GM19467 (cell line): ENCODE measurements at regions not wholly inside any gene's neighbourhood (a gene's known extent, or its start where the extent isn't known, plus 50 kb on each side); places are given as distances from the start of the nearest gene placed in this dataset.

Source experiments
- ATAC-seq: cut with Tn5 transposase; IDR thresholded peaks from one replicate; pipeline ENCODE4 v1.9.1; 2021; ENCODE audit warnings: mild to moderate bottlenecking, moderate library complexity; ENCODE audit not compliant: unreplicated experiment

DNA sequence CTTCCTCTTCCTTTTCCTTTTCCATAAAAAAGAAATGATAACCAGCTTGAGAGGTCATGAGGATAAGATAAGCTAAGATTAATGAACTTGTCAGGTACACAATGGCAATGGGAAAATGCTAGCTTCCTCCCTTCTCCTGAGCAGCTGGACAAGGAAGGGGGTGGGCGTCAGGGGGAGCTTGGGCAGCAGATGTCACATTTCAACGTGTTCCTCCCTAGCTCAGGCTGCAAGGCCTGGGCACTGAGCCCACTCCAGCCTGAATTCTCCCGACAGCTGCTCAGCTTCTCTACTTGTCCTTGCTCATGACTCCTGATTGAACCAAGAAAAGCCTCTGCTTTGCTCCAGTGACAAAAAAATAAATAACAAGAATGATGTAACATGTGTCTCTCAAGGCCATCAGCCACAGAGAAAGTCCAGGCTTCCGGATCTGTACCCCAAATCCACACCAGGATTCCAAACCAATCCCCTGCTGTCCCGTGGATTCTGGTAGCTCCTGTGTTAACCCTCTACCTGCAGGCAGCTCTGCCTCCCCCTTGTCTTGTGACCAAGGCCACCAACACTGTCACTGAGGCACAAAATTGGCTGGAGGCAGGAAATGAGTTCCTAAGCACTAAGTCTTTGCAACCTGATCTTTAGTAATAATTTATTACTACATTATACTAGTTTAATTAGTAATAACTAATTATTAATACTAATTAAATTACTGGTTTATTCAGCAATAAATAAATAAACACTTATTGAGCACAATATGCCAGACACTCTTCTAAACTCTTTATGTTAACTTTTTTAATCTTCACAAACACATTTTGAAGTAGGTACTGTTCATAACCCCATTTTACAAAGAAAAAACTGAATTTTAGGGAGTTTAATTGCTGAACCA lies 146.5 kb downstream of the CCDC34 start:
- no peak for ATAC-seq

DNA sequence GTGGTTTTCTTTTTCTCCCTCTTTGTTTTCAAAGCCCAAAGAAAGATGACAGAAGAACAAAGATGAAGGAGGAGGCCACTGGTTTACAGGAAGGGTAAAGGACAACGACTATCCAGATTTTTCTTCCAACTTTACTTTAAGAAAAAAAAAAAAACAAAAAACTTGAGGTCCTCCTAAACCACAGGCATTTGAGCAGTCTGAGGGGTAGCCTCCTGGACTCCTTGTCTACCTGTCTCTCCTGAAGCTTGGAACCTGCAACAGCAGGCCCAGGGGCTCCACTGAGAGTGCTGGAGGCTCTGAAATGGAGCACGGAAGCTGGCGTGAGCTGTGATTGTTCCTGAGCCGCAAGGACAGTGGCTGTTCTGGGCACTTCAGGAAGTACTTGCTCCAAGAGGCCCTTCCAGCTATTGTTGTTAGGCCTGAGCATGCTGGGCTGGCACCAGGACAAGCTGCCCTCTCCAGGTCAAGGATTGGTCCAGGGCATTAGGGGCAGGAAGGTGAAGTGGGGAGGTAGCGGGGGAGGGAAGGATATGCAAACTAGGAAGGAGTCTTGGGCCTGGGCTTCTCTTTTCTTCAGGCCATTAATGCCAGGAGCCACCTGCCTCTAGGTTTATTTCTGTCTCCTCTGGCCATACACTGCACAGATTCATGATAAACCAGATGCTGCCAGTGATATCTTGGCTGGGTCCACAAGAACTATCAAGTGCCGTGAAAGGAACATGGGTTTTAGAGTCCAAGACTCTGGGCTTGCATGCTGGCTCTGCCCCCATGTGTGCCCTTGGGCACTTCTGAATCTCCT lies 147.3 kb downstream of the CCDC34 start:
- no peak for ATAC-seq

GRCh38 chr11:27214713-27215112 lies 148.3 kb downstream of the CCDC34 start:
- no peak for ATAC-seq

- ATAC-seq: no peak
Measured at GRCh38 chr11:27213232-27213660, 149.8 kb downstream of the CCDC34 start.

DNA sequence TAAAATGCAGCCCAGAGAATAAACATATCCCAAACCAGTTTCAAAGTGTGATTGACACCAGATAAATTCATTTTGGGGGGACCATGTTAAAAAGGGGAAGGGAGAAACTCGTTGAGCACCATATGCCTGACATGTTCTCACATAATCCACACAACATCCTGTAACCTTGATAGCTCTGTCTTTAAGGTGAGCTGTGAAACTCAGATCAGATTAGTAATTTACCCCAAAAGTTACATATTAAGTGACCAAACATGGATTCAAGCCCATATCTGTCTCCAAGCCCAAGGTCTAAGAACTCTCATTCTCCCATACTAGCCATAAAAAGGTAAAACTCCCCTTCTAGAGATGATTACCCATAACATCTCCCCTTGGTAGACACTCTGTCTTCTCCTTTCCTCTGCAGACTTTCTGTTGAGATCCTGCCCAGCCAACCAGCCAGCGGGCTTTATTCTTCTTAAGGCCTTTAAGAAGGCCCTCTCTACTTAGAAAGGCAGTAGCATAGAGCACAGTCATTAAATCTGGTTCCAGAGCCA lies 150.7 kb downstream of the CCDC34 start:
- peak; percentile 58 for ATAC-seq

DNA sequence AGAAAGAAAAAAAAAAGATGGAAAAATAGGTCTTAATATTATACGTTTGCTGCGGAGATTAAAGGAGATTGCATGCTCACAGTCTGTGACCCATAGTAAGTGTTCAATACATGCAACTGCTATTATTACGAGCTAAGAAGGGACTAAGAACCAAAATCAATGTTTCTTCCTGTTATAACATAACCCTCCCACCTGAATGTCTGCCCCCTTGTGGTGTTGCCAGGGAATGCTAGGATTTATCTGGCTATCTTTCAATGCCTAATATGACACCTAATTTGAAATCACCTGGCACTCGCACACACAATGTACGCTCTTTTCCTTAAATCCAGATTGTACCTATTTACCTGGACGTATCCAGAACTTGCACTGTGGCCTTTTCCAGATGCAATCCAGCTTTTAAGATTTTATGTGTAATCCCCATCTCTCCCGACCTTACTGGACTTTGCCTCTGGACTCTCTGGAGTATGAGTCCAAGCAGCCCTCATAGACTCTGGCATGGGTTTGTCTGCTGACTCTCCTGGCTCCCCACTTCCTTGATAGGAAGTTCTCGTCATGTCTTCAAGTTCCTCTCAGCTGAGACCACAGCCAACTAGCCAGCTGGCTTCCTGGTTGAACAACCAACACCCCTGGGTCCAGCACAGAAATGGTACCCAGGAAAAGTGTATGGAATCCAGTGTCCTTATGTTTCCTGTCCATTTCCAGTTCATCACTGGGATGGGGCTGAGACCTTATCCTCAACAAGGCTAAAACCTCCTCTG lies 151.5 kb downstream of the CCDC34 start:
- no peak for ATAC-seq

DNA sequence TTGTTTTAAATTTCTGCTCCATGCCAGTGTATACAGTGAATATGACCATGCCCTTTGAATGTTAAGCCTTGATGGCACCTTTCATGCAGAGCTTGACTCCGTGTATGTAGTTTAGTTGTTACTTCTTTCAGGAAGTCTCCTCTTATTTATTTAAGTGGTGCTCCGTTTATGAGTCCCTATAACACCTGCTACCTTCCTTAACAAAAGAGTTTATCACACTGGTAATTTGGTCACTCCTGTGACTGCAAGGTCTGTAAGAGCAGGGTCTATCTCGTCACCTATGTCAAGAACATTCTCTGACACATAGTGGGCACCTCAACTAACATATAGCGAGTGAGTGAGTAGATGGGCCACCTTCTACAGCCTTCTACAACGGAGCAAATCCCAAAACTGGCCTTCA lies 152.5 kb downstream of the CCDC34 start:
- ATAC-seq: no peak

DNA sequence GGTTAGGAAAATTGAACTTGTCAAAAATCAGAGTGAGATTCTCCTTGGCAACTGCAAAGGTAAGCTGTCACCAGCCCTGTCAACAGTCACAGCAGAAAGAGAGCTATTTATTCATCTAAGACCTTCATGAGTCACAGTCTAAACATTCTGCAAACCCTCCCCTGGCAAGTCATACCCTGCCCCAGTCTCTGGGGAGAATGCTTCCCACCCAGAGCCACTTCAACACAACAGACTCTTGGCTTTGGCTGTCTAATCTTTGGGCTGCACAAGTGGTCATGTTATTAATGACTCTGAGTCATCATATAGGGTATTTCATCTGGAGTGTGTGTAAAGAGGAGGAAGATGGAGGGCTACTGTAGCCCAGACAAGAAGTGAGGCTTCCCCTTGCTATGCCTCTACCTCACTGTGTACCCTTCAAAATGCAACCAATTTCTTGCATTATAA lies 153.4 kb downstream of the CCDC34 start:
- no peak for ATAC-seq

DNA sequence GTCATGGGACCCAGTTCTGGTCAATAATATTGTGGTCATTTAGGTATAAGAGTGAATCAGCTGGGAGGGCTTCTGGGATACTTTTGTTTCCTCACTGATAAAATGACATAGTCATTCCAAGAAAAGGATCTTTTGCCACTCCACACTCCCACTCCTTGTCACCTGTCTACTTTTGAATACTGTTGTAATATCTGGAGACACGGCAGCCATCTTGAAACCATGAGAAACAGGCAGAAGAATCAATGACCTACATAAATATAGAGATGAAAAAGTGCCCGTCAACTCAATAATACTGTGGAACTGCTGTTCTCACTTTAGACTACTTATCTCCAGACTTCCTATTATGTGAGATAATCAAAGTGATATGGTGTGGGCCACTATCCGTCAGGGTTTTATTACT lies 154.2 kb downstream of the CCDC34 start:
- no peak for ATAC-seq

DNA sequence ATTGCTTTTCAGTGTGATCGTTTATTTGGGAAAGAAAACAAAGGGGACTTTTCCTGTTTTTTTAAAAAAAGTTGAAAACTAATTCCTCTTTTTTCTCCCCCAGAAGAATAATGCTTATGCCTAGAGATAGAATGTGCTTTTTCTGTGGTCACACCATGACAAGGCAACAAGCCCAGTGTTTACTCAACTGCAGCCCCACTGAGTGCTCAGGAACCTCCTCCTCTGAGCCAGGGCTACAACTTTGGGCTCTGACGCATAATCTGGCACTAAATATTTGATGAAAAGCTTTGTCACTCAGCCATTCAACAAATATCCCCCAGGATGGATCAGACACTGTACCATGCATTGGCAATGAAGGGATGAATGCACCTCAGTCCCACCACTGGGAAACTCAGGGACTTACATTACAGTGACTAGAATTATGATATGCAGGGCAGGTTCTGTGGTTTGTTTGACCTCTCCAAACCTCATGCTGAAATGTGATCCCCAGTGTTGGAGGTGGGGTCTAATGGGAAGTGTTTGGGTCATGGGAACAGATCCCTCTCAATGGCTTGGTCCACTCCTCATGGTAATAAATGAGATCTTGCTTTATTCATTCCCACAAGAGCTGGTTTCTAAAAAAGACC lies 155.9 kb downstream of the CCDC34 start:
- ATAC-seq: no peak

DNA sequence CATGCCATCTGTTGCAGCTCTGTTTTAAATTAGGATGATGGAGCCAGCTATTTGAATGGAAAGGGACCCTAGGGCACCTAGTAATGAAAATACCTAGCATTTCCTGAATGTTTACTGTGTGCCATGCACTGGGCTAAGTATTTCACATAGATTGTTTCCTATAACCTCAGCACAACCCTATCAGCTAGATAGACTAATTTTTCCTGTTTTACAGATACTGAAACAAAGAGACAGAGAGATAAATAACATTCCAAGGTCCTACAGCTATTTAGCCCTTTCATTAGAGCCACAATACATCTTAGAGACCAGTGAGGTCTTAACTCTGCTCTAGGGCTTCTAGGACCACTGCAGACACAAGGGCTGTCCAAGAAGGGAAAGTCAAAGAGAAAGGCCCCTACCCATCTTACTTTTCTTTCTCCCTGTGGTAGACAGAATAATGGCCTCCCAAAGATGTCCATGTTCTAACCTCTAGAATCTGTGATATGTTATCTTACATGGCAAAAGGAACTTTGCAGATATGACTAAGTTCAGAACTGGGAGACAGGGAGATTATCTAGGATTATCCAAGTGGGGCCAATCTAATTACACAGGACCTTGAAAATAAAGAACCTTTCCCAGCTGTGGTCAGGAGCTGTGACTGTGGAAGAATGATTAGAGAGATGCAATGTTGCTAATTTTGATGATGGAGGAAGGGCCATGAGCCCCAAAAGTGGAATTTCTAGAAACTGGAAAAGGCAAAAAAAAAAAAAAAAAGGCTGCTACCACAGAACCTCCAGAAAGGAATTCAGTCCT lies 157.0 kb downstream of the CCDC34 start:
- no peak for ATAC-seq

DNA sequence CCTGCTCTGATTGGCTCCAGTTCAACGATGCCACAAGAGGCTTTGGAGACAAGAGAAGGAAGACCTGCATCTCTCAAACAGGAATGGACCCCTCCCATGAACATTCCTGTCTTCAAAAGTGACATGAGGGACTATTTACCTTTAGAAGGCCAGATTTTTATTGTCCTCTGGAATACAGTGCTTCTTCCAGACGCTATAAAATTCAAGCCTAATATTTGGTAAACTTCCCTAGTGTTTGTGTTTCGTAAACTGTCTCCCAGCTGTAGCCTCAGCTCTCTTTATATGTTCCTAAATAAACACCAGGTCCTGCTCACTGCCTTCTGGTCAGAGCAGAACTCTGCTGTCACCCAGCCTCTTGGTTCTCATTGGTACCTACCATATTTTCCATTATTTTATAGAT lies 157.8 kb downstream of the CCDC34 start:
- ATAC-seq: no peak

- ATAC-seq: no peak
Measured at GRCh38 chr11:27204529-27204928, 158.5 kb downstream of the CCDC34 start.

GRCh38 chr11:27203077-27203647 lies 159.9 kb downstream of the CCDC34 start:
- no peak for ATAC-seq

DNA sequence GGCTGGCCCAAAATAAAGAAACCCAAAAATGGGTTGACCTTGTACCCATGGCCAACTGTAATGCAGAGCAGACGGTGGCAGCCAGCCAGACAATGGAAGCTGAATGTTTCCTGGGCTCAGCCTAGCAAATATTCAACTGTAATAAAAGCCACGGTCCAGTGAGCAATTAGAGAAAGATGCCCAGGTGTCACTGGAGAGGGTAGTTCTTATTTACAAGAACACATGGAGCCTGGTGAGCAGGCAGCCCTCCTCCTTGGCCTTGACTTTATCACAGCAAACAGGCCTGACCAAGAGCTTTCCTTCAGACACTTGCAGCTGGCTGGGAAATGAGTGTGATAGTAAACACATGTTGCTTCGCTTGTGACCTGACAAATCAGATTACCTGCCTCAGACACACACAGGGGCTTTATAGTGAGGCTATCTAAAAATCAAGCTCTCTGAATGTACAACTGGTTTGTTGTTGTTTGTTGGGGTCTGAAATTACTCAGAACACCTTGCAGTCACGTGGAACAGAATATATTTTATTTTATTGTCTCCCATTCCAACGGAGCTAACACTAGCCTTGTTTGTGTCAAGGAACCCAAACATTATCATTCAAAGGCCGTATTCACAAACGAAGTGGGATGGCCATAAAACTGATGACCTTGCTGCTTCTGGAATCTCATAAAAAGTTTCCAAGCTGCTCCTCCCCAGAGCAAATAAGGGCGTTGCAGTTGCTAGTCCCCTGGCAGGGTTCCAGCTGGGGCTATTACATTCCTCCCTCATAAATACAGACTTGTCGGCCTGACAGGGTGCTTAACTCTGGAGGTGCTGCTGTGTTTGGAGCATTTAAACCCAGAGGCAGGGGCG lies 161.1 kb downstream of the BBOX1 start:
- ATAC-seq: no peak

- ATAC-seq: no peak
Measured at GRCh38 chr11:27200779-27201453, 160.3 kb downstream of the BBOX1 start.

- ATAC-seq: no peak
Measured at GRCh38 chr11:27196203-27196897, 155.7 kb downstream of the BBOX1 start.
